GM12865 (cell line): ENCODE measurements at regions not wholly inside any gene's neighbourhood (a gene's known extent, or its start where the extent isn't known, plus 50 kb on each side); places are given as distances from the start of the nearest gene placed in this dataset.

Source experiments
- DNase-seq: peaks from one replicate; pipeline ENCODE4 v3.0.0; 2010; ENCODE audit warnings: low read depth
- H3K4me3 ChIP-seq: 2 replicates; pipeline ENCODE4 v1.5.1; 2011; ENCODE audit warnings: mild to moderate bottlenecking, low read depth, low read length, control low read depth
- TF ChIP-seq, protein P1 (sequence below): IDR thresholded peaks from 2 replicates; pipeline ENCODE4 v1.5.1; 2011; ENCODE audit warnings: low read length, control low read depth, low read depth, inconsistent platforms; ENCODE audit not compliant: insufficient read depth; ENCODE audit errors: missing control alignments

GRCh38 chr11:37107415-37107814 is 509.4 kb upstream of the RAG2 start:
- TF ChIP-seq, protein P1, sequence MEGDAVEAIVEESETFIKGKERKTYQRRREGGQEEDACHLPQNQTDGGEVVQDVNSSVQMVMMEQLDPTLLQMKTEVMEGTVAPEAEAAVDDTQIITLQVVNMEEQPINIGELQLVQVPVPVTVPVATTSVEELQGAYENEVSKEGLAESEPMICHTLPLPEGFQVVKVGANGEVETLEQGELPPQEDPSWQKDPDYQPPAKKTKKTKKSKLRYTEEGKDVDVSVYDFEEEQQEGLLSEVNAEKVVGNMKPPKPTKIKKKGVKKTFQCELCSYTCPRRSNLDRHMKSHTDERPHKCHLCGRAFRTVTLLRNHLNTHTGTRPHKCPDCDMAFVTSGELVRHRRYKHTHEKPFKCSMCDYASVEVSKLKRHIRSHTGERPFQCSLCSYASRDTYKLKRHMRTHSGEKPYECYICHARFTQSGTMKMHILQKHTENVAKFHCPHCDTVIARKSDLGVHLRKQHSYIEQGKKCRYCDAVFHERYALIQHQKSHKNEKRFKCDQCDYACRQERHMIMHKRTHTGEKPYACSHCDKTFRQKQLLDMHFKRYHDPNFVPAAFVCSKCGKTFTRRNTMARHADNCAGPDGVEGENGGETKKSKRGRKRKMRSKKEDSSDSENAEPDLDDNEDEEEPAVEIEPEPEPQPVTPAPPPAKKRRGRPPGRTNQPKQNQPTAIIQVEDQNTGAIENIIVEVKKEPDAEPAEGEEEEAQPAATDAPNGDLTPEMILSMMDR: no peak
- H3K4me3 ChIP-seq: no peak overlapping the region
- DNase-seq: no peak

GRCh38 chr11:37105427-37105826 is 507.4 kb upstream of the RAG2 start:
- TF ChIP-seq, protein P1: no peak
- no peak for DNase-seq
- no peak overlapping the region for H3K4me3 ChIP-seq

- no peak for DNase-seq
- H3K4me3 ChIP-seq: no peak overlapping the region
- TF ChIP-seq, protein P1: no peak
Observed at GRCh38 chr11:37104380-37104779, 506.3 kb upstream of the RAG2 start.

DNA sequence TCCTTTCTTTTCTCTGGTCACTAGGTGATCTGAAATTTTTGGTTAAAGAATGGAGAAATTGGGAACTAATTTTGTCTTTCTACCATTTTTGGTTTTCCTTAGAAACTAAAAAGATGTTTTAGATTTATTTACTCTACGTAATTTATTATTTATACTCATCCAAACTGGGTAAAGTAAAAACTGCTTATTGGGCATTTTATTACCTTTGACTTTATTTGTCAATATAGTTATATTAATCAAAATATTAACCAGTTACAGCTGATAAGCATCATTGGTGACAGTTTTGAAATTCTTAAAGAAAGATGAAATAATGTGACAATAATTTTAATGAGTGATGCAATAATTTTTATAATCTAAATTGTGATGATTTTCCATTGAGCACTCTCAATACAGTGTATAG is 502.0 kb upstream of the RAG2 start:
- TF ChIP-seq, protein P1: no peak
- DNase-seq: no peak
- H3K4me3 ChIP-seq: no peak overlapping the region

- no peak for DNase-seq
- H3K4me3 ChIP-seq: no peak overlapping the region
- TF ChIP-seq, protein P1: no peak
Observed at GRCh38 chr11:37092487-37092886, 494.5 kb upstream of the RAG2 start.

DNA sequence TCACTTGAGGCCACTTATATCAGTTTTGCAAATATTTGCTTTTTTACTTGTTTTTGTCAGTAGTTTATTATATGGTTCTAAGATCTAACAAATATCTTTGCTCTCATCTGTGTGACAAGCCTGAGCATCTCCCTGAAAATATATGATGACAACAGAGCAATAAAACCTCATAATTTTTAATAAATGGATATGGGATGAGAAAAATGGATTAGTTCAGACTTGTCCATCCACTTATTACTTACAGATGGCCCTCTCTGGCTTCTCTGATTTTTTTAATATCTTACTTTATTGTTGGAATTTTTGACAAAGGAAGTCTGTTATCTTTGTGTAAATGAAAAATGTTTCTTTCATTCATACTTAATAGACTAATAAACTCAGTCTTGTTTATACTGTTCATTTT is 491.4 kb upstream of the RAG2 start:
- TF ChIP-seq, protein P1: no peak
- no peak for DNase-seq

DNA sequence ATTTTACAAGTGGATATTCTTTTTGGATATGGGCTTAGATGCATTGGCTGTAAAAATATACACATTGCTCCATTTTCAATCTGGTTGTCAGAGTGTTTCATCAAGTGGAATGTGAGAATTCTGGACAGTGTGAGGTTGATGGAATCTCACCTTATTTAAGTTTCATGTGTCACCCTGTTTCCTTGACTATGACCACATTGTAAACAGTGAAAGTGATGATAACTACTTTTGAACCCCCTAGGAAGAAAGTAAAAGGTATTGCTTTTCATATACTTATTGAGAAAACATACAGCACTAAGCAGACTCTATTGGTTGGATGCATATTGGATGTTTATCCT is 490.5 kb upstream of the RAG2 start:
- H3K4me3 ChIP-seq: no peak overlapping the region
- no peak for DNase-seq
- TF ChIP-seq, protein P1: no peak

More for the DNA sequence above, 491.4 kb upstream of the RAG2 start:
- H3K4me3 ChIP-seq: no peak overlapping the region
